Panc1 (cell line): ENCODE measurements at regions not wholly inside any gene's neighbourhood (a gene's known extent, or its start where the extent isn't known, plus 50 kb on each side); places are given as distances from the start of the nearest gene placed in this dataset.

Experiments used
- CTCF ChIP-seq: fragments of 450-650 bp; IDR thresholded peaks from 2 replicates; pipeline ENCODE4 v1.5.1; 2017; ENCODE audit warnings: mild to moderate bottlenecking
- POLR2AphosphoS5 ChIP-seq: IDR thresholded peaks from 2 replicates; pipeline ENCODE4 v1.6.1; 2012; ENCODE audit warnings: mild to moderate bottlenecking, low read depth, low read length, moderate library complexity
- TCF7L2 ChIP-seq: IDR thresholded peaks from 2 replicates; pipeline ENCODE4 v1.6.1; 2011; ENCODE audit warnings: mild to moderate bottlenecking, low read depth, low read length, inconsistent platforms

GRCh38 chr1:193310564-193310963 is 124.2 kb upstream of the B3GALT2 start:
- TF ChIP-seq POLR2AphosphoS5, result no peak
- TF ChIP-seq CTCF, result no peak
- TF ChIP-seq TCF7L2, result 0 out of 2 replicates have a peak, but pooled peaks have one; percentile 13
